GM20431 (cell line): ENCODE measurements at regions not wholly inside any gene's neighbourhood (a gene's known extent, or its start where the extent isn't known, plus 50 kb on each side); places are given as distances from the start of the nearest gene placed in this dataset.

Experiments used
- in situ Hi-C: fragments of 300-500 bp; cut with MseI, MboI; formaldehyde crosslinking; loops from one replicate; pipeline ENCODE4 v1.15.0; 2020; ENCODE audit warnings: low sequenced_read_pairs; ENCODE audit not compliant: unreplicated experiment

GRCh38 chr9:79015951-79016350, 555.8 kb upstream of the TLE4 start:
- in situ Hi-C loops, result no loop called here

DNA sequence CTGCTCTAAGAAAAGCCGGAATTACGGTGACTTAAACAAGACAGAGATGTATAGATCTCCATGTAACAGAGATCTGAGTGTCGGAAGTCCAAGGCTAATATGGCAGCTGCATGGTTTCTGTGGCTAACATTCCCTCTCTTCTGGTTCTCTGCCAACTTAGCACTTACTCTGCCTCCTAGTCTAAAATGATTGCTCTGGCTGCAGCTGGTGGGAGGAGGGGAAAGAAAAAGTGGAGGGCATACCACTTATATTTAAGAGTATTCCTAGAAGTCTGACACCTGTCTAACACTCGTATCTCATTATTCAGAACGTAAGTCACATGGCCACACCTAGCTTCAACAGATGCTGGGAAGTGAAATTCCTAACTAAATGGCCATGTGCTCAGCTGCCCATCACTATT, 551.5 kb upstream of the TLE4 start:
- in situ Hi-C loops, result no loop called here

DNA sequence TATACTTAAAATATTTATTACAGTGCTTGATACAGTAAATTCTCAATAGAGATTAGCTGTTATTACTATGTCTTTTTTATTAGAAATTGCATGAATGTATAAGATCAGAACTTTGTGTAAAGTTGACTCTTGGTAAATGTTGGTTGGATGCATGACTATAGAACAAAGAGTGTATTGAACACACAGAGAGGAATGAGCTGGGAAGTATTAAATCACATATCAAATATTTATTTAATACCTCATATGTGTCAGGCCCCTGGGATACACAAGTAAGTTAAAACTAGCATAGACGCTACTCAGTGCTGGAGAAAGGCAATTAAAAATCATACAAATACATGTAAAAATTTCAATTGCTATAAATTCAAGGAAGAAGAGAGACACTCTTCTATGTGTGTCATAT, 550.7 kb upstream of the TLE4 start:
- in situ Hi-C loops, result no loop called here

DNA sequence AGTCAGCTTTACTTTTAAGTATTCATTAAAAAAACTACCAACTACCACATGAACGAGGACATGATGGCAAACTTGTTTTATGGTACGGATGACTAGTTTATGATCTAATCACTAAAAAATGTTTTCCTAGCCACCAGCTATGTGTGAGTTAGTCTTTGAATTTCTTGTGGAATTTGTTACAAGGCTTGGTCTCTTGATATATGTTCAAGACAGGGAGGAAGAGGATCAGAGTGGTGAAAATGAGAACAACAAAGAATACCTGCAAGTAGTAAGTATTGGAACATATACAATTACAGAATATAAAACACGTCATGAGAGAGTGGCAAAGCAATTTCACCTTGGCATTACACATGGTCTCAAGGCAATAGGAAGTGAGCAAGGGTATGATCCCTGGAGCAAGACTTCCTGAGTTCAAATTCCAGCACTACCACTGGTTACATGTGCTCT, 548.6 kb upstream of the TLE4 start:
- in situ Hi-C loops, result no loop called here

DNA sequence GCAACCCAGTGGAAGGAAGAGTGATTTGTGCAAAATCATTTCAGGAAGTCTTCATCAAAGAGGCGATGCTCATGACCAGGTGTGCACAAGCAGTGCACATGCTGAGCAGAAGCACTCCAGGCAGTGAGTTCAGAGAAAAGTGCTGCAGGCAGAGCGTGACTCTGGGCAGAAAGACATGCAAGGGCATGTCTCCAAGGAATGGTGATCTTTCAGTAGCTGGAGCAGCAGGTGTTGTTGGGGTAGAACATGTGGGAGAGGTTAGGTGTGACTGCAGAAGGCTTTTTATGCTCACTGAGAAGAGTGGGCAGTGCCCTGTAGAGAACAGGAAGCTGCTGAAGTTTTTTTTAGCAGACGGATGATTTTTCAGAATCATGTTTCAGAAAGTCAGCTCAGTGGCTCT, 545.4 kb upstream of the TLE4 start:
- in situ Hi-C loops, result no loop called here

DNA sequence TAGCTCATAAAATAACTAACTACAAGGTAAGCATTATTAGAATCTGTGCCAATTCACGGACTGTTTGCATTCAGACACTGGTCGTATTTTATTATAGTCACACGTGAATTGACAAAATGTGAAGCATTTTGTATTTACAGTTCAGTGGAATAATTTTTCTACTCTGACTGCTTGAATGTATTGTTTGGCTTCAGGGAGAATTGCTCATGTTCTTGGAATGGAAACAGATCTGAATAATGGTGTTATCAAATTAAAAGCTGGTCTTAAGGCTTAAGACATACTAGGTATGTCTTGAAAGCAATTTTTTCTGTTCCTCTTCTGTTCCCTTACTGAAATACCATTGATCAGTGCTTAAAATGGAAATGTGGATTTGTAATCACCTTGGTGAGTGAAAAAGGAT, 543.7 kb upstream of the TLE4 start:
- in situ Hi-C loops, result no loop called here

DNA sequence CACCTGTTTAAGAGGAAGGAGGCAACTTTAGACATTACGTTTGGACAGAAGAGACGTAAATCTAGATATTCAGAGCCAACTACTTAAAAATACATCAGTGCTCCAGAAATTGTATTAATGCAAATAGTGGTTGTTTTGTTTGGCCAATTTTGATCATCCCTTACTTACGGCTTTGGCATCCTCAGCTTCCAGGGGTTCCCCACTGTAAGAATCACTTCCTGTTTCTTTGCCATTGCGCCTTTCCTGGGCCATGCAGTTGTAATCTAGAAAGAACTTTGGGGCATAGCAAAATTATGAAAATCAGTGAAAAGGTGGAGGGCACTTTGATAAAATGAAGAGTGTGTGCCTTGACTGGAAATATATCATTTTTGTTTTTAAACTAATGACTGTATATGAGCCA, 537.2 kb upstream of the TLE4 start:
- in situ Hi-C loops, result no loop called here

DNA sequence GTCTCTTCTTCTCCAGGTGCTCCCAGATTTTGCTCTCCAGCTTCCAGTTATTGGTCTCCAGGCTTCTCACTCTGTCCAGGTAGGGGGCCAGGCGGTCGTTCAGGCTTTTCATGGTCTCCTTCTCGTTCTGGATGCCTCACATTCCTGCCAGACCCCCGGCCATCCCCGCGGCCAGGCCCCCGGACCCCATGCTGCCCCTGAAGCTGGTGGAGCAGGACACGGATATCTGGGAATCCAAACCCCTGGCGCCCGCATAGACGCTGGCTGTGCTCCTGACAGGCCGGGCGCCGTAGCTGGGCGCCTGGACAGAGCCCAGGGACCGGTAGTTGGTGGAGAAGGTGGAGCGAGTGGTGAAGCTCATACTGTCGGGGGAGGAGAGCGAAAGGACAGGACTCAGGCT, 534.4 kb upstream of the TLE4 start:
- in situ Hi-C loops, result no loop called here

GRCh38 chr9:79040671-79041070, 531.1 kb upstream of the TLE4 start:
- in situ Hi-C loops, result no loop called here

- in situ Hi-C loops, result no loop called here
Measured at GRCh38 chr9:79041266-79041665, 530.5 kb upstream of the TLE4 start.

DNA sequence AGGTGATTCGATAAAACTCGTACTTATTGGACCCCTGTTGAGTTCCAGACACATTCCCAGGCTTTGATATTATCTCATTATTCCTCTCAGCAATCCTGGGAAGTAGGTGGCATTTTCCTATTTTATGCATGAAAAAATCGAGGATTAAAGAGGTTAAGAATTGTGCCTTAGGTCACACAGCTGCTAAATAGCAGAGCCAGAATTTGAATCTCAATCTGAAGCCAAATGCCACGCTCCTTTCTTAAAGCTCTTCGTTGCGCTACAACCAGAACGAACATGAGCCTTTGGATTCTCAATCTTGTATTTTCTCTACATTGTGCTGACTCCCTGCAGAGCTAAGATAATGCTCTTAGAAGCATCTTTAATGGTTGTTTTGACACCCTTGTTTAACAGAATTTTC, 527.8 kb upstream of the TLE4 start:
- in situ Hi-C loops, result no loop called here

DNA sequence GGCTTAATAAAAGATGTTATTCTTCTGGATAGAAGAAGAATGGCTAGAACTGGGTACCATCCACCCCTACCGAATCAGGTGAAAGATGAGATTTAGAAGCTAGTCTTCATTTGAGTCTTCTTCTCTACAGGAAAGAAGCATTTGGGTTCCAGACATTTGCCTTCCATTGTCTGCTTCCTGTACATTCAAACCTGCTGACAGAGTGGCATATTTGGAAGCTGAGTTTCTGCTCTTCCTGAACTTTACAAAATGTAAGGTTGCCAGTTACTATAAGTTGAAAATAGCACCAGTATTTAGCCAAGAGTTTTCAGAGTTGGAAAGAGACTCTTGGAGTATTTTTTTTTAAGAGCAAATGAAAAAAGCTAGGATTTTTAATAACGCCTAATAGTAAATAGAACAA, 525.4 kb upstream of the TLE4 start:
- in situ Hi-C loops, result no loop called here

DNA sequence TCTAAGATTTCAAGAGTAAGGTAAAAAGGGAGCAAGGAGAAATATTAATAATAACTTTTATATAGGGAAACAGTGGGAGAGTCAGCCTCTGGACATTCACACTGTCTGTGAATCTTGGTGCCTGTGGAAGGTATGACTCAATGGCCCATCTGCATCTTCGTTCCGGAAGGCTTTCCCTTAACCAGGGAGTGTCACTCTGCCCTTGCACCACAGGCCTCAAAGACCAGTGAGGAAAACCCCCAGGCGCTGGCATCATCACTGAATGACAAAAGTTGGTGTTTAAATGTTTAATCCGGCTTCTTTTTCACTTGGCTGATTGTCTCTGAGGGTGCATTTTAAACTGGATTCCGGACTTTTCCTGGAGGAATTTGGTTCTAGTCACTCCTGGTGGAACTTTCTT, 522.4 kb upstream of the TLE4 start:
- in situ Hi-C loops, result no loop called here

DNA sequence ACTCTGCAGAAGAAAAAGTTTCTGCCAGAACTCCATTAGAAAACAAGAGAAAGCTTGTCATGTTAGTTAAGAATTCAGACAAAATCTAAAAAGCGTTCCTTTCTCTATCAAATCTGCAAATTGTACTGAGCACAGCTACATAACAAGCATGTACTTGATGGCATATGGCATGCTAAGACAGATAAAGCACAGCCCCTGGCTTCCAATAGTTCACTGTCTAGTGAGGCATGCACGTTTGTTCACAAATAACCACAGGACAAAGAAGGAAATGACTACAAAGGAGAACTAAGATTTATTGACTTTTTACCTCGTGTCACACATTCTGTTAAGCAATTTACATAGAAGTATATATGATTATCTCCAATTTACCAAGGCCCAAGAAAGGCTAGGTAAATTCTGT, 518.2 kb upstream of the TLE4 start:
- in situ Hi-C loops, result no loop called here

DNA sequence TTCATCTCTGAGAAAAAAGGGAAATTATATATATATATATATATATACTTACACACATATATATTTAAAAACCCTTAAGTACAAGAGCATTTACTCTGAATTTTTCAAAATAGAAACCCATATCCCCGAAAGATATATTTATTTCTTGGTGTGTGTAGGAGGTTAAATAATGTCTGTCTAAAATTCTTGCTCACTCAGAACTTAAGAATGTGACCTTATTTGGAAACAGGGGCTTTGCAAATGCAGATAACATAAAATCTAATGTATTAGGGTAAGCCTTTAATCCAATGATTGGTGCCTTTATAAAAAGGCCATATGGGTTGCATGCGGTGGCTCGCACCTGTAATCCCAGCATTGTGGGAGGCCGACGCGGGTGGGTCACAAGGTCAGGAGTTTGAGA, 517.3 kb upstream of the TLE4 start:
- in situ Hi-C loops, result no loop called here

- in situ Hi-C loops, result no loop called here
Measured at GRCh38 chr9:79056041-79056440, 515.7 kb upstream of the TLE4 start.

GRCh38 chr9:79057576-79057975, 514.2 kb upstream of the TLE4 start:
- in situ Hi-C loops, result no loop called here

GRCh38 chr9:79060766-79061165, 511.0 kb upstream of the TLE4 start:
- in situ Hi-C loops, result no loop called here

DNA sequence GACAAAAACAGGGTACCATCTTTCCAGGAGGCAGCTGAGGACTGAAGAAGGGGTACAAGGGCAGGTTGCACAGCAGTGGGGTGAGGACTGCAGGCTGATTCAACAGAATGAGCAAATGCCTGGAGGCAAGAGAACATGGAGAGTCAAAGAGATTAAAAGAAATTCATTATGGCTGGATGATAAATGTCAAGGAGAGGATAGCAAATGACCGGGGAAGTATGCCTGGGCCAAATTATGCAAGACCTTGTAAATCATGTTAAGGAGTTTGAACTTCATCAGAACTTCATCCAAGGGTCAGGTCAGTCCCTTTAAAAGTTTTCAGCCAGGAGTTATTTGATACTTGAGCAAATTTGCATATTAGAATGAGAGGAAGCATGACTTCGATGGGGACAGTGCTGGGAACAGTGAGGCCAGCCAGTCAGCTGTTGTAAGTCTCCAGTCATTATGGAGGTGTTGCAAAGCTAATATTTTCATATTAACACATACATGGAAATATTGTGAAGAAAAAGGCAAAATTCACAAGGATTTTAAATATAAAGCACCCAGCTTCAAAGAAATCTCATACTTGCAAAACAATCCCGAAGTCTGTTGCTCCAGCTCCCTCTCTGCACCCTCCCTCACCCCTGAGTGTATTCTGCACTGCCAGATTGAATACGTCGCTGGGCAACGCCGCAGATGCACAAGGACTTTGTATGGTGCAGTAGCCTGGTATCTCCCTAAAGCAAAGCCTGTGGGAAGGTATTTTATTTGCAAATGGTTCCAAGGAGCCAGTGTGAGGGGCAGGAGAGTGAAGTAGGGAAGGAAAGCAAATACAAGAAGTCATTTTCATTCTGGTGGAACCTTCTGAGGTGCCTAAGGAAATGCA, 509.8 kb upstream of the TLE4 start:
- in situ Hi-C loops, result no loop called here

DNA sequence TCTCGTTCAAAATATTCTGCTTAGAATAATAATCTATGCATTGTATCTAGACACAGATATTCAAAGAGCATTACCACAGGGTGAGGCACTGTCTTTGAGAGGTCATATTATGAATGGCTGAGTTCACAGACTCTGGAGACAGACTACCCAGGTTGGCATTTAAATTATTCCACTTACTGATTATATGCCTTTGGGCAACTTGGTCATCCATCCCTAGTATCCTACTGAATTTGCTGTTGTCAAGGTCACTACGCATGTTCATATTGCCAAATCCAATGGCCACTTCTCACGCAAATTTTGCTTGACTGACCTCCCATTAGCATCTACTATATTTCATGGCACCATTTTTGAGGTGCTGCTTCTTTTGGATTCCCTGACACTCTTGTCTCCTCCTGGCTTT, 498.6 kb upstream of the TLE4 start:
- in situ Hi-C loops, result no loop called here

DNA sequence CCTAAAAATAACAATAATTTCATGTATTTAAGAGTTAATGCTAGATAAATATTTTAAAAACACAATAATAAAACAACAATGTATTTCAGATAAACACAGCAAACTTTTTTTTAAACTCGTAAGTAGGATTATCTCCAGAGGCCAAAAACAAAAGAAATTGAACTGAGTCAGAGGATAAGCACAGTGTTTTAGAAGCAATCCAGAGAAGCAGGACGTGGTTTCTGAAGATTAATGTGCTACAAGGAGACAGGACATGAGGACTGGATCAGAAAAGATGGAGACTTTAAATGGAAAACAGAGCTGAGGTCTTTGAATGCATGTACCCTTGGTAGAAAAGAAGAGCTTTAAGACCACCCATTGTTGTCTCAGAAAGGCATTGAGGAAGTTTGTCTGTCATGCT, 491.2 kb upstream of the TLE4 start:
- in situ Hi-C loops, result no loop called here

DNA sequence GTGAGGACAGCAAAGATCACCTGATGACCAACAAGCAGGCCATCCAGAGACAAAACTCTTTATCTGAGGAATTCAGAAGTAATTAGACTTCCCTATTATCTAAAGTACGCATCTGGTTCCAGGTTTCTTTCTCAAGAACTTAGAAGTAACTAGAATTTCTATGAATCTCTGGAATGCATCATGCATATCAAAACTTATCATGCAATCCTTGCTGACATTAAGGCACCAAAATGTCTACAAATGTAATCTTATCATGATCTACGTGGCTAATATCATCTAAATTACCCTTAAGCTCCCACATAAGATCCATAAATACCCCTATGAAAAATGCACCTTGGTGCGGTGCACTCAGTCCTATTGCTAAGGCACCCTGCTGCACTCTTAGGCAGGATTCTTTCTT, 488.1 kb upstream of the TLE4 start:
- in situ Hi-C loops, result no loop called here
